RPMI7951 (cell line): ENCODE measurements at regions not wholly inside any gene's neighbourhood (a gene's known extent, or its start where the extent isn't known, plus 50 kb on each side); places are given as distances from the start of the nearest gene placed in this dataset.

ENCODE experiments used
- DNase-seq: peaks from one replicate; pipeline ENCODE4 v3.0.0-alpha.2; 2012; ENCODE audit warnings: low read depth

DNA sequence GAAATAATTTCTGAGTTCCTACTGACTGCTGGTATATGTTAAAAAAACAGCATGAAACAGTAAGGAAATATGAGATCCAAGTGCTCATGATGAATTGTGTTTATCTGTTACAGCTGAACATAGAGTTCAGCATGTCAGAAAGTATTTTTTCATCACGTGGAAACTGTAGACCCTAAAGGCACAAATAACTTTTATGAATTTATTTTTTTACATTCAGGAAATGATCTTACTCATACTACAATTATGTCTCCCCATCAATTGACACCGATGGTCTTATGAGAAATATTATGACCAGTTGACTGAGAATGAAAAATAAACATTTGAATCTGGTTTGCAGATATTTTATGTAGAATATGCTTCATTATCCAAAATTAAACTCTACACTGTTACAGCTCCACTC lies 283.1 kb upstream of the SPANXN4 start:
- no peak for DNase-seq

DNA sequence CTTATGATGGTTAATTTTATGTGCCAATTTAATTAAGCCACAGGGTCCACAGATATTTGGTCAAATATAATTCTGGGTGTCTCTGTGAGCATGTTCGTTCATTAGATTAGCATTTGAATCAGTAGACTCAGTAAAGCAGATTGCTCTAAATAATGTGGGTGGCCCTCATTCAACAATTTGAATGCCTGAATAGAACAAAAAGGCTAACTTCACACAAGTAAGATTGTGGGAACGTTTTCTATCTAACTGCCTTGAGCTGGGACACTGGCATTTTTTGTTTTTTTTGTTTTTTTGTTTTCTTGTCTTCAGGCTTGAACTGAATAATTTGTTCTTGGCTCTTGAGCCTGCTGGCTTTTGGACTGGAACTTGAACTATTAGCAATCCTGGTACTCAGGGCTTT lies 292.4 kb upstream of the SPANXN4 start:
- DNase-seq: no peak

DNA sequence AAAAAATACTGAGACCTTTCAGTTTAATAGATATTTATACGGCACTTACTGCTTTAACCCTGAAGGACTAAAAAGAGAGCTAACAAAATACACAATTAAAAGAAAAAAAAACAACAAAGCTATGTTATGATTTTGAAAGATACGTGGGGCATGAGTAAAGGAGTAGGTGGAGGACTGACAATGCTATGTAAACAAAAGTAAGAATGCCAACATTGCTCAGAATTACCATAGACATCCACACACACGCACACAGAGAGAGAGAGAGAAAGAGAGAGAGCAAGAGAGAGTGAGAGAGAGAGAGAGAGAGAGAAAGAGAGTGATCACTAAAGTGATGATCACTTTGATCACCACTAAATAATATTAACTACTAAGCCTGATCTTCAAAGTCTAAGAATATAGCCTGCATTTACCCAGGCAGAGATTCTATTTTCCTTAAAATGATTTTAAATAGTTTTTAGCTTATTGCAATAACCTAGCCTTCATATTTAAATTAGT lies 313.9 kb upstream of the SPANXN4 start:
- DNase-seq: no peak

DNA sequence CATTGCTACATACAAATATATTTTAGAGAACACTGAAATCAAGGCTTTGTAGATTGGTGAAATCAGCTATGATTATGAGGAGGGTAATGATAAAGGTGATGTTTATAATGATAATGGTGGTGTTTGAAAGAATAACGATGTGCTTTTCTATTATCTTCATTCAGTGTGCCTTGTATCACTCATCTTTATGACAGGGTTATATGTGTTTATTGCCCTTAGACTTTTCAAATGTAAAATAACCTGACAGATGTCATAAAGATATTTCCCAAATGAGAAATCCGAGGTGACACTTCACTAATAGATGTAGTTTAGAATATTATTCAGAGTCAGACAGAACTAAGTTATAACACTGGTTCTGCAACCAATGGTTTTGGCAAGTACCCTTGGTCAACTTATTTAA lies 323.0 kb upstream of the SPANXN4 start:
- DNase-seq: no peak

DNA sequence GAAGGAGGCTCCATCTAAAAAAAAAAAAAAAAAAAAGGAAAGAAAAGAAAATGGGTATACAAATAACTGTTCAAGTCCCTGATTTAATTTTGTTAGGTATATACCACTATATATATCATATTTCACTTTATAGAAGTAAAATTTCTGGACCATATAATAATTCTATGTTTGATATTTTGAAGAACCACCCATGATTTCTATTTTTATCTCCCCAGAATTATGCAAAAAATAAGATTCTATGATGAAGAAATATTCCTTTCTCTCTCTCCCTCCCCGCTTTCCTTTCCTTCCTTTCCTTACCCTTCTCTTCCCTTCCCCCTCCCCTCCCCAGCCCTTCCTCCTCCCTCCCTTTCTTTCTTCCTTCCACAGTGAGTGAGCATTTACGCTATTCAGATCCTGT lies 337.5 kb upstream of the SPANXN4 start:
- DNase-seq: no peak

DNA sequence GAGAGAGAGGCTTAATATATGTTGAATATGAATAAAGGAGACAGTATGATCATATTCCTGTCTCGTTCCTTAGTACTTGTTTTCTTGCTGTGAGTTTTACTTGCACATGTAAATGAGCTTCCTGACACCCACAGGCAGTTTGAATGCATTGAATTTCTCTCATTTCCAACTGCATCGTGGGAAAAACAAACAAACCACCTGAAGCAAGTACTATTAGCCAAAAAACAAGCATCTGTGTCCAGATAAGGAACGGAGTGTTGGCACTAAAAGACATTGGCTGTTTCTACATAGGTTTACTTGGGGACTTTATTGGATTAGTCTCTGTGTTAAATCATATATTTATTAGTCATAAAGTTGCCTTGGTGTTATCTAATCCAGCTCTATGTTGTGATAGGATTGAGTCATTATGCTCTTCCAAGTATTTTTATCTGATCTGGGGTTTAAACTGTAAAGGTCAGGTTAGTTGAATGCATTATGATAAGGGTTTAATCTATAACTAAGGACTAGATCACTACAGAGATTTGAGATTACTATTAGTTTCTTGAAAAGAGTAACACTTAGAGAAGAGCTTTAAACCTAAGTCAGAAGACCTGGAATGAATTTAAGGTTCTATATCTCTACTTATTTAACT lies 339.0 kb upstream of the SPANXN4 start:
- no peak for DNase-seq

DNA sequence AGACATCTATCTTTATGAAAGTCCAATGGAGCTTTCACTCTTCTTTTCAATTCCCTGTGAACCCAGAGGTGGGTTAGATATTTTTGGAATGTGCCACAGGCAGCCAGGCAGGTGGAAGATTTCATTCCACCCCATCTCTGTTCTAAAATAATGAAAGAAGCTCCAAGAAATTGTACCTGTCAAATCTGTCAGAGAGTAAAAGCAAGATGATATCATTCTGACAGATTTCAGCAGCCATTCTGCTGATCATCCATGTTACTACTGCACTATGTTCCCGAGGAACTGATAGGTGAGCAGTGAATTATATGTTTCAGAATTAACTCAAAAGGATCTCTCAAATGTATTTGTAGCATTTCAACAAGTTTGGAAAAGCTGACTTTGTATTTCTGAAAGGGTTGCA lies 339.5 kb upstream of the SPANXN4 start:
- no peak for DNase-seq

DNA sequence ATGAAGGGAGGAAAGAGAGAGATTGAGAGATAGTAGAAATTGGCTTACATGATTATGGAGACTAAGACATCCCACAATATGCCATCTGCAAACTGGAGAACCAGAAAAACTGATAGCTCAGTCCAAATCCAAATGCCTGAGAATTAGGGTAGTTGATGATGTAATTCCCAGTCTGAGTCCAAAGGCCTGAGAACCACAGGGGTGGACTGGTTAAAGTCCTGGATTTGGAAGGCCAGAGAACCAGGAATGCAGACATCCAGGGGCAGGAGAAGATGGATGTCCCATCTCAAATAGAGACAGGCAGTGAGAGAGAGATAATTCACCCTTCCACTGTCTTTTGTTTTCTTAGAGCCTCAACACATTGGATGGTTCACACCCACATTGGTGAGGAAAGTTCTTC lies 345.7 kb upstream of the SPANXN4 start:
- DNase-seq: no peak

DNA sequence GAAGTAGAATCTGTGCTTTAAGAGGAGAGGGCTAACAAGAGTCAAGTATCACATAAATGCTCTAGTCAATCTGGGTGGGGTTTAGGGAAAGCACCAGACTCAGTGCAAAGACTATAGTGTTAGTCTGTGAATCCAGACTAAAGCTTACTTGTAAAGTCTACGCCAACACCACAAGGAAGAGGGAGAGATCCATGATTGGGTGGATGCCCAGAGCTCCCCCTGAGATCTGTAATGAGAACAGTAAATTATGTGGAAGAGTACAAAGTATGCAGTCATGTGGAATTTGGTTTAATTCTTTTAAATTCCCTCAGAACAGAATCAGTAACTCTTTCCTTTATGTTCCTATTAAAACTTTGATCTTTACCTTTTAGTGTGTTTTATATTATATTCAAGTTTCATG lies 354.7 kb upstream of the SPANXN4 start:
- no peak for DNase-seq

DNA sequence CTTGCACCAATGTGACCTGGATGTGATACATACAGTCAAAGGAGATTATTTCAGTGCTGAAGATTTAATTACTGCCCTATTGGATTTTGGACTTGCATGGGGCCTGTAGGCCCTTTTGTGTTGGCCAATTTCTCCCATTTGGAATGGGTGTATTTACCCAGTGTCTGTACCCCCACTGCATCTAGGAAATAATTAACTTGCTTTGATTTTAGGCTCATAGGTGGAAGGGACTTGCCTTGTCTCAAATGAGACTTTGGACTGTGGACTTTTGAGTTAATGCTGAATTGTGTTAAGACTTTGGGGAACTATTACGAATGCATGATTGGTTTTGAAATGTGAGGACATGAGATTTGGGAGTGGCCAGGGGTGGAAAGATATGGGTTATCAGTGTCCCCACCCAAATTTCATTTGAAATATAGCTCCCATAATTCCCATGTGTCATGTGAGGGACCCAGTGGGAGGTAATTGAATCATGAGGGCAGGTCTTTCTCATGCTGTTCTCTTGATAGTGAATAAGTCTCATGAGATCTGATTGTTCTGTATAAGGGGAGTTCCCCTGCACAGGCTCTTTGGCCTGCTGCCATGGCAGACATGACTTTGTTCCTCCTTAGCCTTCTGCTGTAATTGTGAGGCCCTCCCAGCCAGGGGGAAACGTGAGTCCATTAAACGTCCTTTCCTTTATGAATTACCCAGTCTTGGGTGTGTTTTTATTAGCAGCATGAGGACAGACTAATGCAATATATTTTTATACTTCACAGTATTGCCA lies 362.2 kb upstream of the SPANXN4 start:
- no peak for DNase-seq

DNA sequence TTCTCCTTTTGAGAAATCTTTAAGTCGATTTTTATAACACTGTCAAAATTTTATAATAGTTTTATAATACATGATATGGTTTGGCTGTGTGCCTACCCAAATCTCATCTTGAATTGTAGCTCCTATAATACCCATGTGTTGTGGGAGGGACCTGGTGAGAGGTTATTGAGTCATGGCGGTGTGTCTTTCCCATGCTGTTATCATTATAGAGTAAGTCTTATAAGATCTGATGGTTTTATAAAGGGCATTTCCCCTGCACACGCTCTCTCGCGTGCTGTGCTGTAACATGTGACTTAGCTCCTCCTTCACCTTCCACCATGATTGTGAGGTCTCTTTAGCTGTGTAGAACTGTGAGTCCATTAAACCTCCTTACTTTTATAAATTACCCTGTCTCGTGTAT lies 364.0 kb upstream of the SPANXN4 start:
- DNase-seq: no peak

DNA sequence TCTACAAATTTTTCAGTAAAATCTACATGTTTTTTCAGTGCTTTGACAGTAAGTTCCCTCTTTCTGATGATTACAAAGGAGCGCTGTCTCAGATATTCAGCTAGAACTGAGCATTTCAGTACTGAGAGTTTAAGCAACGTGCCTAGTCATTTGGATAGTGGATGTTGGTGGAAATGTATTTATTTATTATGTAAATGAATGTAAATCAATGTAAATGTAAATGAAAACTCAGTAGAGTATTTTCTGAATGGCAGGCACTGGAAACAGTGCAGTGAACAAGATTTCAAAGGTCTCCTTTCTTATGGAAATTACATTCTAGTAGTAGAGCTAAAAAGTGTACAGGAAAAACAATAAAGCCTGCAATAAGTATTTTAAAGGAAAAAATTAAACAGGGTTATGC lies 370.2 kb upstream of the SPANXN4 start:
- DNase-seq: no peak

DNA sequence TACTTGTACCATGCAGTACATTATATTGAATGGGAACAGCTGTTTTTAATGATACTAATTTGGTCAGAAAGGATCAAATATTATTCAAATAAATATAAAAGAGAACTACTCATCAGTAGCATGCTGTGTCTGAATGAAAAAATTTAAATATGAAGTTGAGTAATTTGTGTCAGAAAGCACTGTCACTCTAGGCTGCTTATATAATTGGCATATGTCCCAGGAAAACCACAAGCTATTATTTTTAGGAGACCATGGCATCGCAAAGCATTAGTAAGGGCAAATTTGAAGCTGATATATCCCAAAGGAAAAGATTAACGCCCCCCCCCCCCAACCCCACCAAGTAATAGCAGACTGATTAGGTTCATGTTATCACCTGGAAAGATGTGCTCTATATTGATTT lies 388.5 kb upstream of the SPANXN4 start:
- DNase-seq: no peak

DNA sequence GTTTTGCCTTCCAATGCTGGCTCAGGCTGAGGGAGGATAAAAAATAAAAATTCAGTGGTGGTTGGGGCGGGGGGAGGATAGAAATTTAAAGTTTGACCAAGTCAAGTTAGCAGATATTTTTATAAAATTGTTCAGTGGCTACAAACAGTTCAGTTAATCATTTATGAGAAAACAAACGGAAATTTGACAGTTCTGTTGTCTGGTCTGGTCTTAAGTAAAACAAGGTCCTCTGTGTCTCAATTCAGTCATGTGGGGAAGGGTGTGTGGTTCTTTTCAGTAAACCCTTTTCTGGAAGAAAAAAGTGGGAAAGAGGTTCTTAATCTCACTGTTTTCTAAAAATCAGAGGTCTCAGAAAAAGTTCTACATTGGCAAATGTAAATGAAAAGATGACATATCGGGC lies 409.1 kb upstream of the SPANXN4 start:
- DNase-seq: no peak

DNA sequence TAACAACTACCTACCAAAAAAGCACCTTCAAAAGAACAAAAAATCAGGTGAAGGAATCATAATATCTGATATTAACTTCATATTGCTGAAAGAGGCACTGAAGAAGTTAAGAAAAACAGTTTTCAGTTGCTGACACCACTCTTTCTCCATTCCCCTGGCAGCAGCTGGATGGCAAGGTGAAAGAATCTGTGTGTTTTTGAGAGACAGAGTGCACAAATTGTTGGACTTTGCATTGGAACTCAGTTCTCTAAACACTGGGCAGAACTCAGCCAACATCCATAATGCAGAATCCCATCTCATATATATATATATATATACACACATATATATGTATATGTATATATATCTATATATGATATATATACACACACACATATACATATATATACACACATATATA lies 408.3 kb upstream of the MAGEC2 start:
- no peak for DNase-seq

DNA sequence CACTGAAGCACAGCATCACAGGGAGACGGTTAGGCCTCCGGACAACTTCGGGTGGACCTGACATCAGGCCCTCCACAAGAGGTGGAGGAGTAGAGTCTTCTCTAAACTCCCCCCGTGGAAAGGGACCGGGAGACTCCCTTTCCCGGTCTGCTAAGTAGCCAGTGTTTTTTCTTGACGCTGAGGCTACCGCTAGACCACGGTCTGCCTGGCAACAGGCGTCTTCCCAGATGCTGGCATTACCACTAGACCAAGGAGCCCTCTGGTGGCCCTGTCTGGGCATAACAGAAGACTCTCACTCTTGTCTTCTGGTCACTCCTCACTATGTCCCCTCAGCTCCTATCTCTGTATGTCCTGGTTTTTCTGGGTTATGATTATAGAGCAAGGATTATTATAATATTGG lies 401.5 kb upstream of the MAGEC2 start:
- DNase-seq: peak; percentile 0

DNA sequence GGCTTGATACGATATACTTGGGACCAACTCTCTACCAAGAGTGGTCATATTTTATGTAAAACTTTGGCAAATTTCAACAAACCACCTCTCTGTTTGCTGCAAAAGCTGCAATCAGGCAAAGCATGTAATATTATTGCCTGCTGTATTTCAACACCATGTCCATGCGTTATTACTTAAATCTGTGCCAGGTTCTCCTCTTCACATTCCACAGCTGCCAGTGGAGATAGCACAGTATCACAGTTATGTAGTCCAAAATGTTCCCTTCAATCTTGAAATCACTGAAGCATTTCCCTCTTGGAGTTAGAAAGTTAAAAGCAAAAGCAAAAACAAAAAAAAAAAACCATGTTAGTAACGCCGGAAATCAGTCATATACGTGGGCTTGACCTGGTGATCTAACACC lies 396.7 kb upstream of the MAGEC2 start:
- DNase-seq: no peak

DNA sequence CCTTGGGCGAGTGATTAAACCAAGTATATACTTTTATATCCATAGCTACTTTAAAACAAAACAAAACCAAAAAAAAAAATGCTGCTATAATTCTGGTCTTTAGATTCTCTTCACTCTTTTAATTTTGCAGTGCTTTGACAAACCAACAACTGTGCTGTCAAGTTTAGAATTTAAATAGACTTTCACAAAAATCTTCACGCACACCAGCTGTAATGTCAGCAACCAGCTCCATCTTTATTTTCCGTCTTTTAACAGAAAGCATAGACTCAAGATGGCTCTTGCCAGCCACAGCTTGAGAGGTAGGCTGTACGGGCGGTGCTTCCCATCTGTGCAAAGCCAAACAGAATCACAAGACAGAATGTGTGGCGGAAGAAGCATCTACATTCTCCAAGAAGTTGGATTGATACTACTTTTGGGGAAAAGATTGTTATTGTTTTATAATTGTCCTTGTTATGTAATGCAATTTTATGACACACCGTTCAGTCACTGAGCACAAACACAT lies 388.3 kb upstream of the MAGEC2 start:
- no peak for DNase-seq

DNA sequence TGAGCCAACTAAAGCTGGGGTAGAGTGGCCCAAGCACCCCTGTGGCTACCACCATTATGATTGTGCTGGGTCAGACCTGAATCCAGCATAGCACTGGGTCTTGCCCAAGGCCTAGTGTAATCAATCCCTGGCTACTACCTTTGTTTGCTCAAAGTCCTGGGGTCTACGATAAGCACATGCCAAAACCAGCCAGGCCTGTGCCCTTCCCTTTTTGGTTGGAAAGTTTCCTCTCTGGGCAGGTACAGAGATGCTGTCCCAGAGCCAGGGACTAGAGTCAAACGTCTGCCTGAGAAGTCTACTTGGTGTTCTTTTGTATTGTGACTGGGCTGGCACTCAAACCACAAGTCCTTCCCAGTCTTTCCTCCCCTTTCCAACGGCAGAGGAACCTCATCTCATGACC lies 371.5 kb upstream of the MAGEC2 start:
- no peak for DNase-seq

DNA sequence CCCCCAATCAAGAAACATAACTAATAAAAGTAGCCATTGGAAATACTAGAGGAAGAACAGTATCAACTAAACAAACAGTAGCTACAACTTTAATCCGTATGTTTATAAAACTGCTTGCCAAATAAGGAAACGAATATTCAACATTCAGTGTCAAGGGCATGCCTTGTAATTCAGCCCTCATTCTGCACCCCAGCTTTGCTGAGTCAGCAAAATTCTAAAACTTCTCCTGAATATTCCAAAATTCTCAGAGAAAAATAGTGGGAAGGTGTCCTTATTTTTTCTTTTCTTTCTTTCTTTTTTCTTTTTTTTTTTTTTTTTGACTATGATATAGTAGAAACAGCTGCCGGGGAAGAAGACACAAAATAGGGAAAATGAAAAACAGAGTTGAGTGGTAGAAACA lies 344.8 kb upstream of the MAGEC2 start:
- DNase-seq: no peak

DNA sequence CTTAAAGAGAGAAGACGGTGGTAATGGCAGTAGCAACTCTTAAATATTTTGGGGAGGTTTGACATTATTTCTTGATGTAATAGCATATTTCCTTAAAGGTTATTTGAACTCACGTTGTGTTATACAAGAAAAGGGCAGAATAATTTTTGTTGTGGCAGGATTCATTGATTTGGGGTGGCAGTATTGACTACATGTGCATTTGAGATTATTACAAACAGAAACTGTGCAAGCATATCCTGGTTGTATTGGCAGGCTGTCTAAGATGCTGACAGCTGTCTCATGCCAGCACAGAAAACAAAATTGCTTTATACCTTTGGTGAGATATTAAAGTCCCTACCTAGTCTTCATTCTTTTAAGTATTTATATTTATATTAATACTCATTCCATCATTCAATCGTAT lies 300.7 kb upstream of the MAGEC2 start:
- no peak for DNase-seq

DNA sequence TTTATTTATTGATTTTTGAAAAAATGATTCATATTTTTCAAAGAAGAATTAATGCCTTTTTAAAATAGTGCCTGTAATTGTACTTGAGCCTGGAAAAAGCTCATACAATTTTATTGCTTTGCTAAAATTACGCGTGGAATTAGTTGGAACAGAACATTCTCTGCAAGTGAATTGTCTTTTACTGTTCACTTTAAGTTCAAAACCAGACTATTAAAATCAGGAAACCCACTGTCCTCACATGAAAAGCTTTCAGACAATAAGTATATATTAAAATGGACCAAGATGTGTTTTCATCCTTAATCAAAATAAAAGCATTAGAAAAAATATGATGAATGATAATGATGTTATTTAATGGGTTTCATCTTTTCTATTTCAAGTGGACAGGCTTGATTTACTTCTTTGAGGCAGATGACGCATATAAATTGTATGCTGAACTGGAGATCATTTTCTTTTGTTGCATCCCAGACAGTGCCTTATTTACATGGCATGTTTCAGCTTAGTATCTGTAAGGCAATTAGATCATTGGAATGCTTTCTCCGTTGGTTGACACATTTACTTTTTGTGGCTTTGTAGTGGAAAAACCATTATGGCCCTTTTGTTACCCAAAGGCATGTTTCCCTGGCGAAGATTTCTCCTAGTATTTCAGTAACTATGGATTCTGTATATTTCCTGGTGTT lies 299.0 kb upstream of the MAGEC2 start:
- no peak for DNase-seq

DNA sequence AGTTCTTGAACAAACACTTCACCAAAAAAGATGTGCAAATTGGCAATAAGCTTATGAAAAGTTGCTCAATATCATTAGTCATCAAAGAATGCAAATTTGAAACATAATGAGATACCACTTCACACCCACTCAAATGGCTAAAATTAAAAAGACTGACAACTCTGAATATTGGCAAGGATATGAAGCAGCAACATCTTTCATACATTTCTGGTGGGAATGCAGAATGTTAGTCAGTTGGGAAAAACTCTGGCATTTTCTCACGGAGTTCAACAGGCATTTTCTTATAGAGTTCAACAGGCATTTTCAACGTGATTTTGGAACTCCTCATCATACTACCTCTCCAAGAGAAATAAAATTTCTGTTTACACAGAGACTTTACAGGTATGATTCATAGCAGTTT lies 297.4 kb upstream of the MAGEC2 start:
- DNase-seq: no peak
